ENCODE measurements at regions not wholly inside any gene's neighbourhood (a gene's known extent, or its start where the extent isn't known, plus 50 kb on each side); places are given as distances from the start of the nearest gene placed in this dataset.

- TF ChIP-seq EZH2 (IDR thresholded peaks at IDR 0.05; ENCODE audit: borderline replicate concordance, low read depth, low read length, severe bottlenecking) = no peak
- TF ChIP-seq, protein P1, sequence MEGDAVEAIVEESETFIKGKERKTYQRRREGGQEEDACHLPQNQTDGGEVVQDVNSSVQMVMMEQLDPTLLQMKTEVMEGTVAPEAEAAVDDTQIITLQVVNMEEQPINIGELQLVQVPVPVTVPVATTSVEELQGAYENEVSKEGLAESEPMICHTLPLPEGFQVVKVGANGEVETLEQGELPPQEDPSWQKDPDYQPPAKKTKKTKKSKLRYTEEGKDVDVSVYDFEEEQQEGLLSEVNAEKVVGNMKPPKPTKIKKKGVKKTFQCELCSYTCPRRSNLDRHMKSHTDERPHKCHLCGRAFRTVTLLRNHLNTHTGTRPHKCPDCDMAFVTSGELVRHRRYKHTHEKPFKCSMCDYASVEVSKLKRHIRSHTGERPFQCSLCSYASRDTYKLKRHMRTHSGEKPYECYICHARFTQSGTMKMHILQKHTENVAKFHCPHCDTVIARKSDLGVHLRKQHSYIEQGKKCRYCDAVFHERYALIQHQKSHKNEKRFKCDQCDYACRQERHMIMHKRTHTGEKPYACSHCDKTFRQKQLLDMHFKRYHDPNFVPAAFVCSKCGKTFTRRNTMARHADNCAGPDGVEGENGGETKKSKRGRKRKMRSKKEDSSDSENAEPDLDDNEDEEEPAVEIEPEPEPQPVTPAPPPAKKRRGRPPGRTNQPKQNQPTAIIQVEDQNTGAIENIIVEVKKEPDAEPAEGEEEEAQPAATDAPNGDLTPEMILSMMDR (IDR thresholded peaks at IDR 0.05; ENCODE audit: borderline replicate concordance, extremely low read depth, low read length, poor library complexity, severe bottlenecking) = no peak
Measured at GRCh38 chr22:23382428-23383218, 197.5 kb downstream of the IGLL1 start.

Data from DND-41 (cell line).